ENCODE measurements at regions not wholly inside any gene's neighbourhood (a gene's known extent, or its start where the extent isn't known, plus 50 kb on each side); places are given as distances from the start of the nearest gene placed in this dataset.

GRCh38 chr5:167916261-167916691, 375.2 kb upstream of the WWC1 start:
- no peak for DNase-seq
- Mint-ChIP-seq H3K9me3 (ENCODE audit: low read depth) (no peaks in the 10 kb centered on the region), H3K27me3 (peaks cover 1% of the 10 kb centered on the region), H3K36me3 (ENCODE audit: low read depth) (no peaks in the 10 kb centered on the region), H3K27ac (no peak overlapping the region), H3K4me1 (no peaks in the 10 kb centered on the region), H3K4me3 (no peak overlapping the region)
- ChIA-PET CTCF (no interaction called here), POLR2A (no interaction called here)
- ATAC-seq: no peak
- intact Hi-C loops (cut with DNase I, micrococcal nuclease): no loop called here

- intact Hi-C loops (cut with DNase I, micrococcal nuclease): no loop called here
- no peak for ATAC-seq
- CTCF ChIA-PET: no interaction called here
- DNase-seq: no peak
- Mint-ChIP-seq H3K27me3 (peaks cover 3% of the 10 kb centered on the region), H3K36me3 (ENCODE audit: low read depth) (no peaks in the 10 kb centered on the region), H3K4me3 (no peak overlapping the region), H3K27ac (no peak overlapping the region), H3K9me3 (ENCODE audit: low read depth) (no peaks in the 10 kb centered on the region), H3K4me1 (no peaks in the 10 kb centered on the region)
- POLR2A ChIA-PET: no interaction called here
Measured at GRCh38 chr5:167916706-167917105, 374.7 kb upstream of the WWC1 start.

GRCh38 chr5:167918184-167918812, 373.1 kb upstream of the WWC1 start:
- no peak for DNase-seq
- H3K36me3 Mint-ChIP-seq (ENCODE audit: low read depth): no peaks in the 10 kb centered on the region
- H3K9me3 Mint-ChIP-seq (ENCODE audit: low read depth): no peaks in the 10 kb centered on the region
- ChIA-PET CTCF (no interaction called here), POLR2A (no interaction called here)
- no peak overlapping the region for H3K27ac Mint-ChIP-seq
- intact Hi-C loops (cut with DNase I, micrococcal nuclease): no loop called here
- H3K4me1 Mint-ChIP-seq: no peaks in the 10 kb centered on the region
- no peak for ATAC-seq
- no peak overlapping the region for H3K4me3 Mint-ChIP-seq
- peaks cover 3% of the 10 kb centered on the region for H3K27me3 Mint-ChIP-seq

- H3K4me3 Mint-ChIP-seq: no peak overlapping the region
Measured at GRCh38 chr5:167918813-167919483, 372.5 kb upstream of the WWC1 start.

GRCh38 chr5:167920589-167920988, 370.9 kb upstream of the WWC1 start:
- no peaks in the 10 kb centered on the region for H3K9me3 Mint-ChIP-seq (ENCODE audit: low read depth)
- peaks cover 3% of the 10 kb centered on the region for H3K27me3 Mint-ChIP-seq
- ChIA-PET POLR2A (no interaction called here), CTCF (no interaction called here)
- no peak overlapping the region for H3K4me3 Mint-ChIP-seq
- intact Hi-C loops (cut with DNase I, micrococcal nuclease): no loop called here
- H3K27ac Mint-ChIP-seq: no peak overlapping the region
- H3K4me1 Mint-ChIP-seq: no peaks in the 10 kb centered on the region
- H3K36me3 Mint-ChIP-seq (ENCODE audit: low read depth): no peaks in the 10 kb centered on the region
- DNase-seq: no peak
- ATAC-seq: no peak

More at GRCh38 chr5:167918813-167919483, 372.5 kb upstream of the WWC1 start:
- H3K27me3 Mint-ChIP-seq: peaks cover 3% of the 10 kb centered on the region
- ChIA-PET CTCF (no interaction called here), POLR2A (no interaction called here)
- no peak overlapping the region for H3K27ac Mint-ChIP-seq
- H3K9me3 Mint-ChIP-seq (ENCODE audit: low read depth): no peaks in the 10 kb centered on the region
- H3K4me1 Mint-ChIP-seq: no peaks in the 10 kb centered on the region
- ATAC-seq (no peak), DNase-seq (no peak)
- H3K36me3 Mint-ChIP-seq (ENCODE audit: low read depth): no peaks in the 10 kb centered on the region
- intact Hi-C loops (cut with DNase I, micrococcal nuclease): no loop called here

GRCh38 chr5:167921796-167922195, 369.6 kb upstream of the WWC1 start:
- no peaks in the 10 kb centered on the region for H3K4me1 Mint-ChIP-seq
- CTCF ChIA-PET: no interaction called here
- intact Hi-C loops (cut with DNase I, micrococcal nuclease): no loop called here
- no peaks in the 10 kb centered on the region for H3K9me3 Mint-ChIP-seq (ENCODE audit: low read depth)
- ATAC-seq (no peak), DNase-seq (no peak)
- peaks cover 3% of the 10 kb centered on the region for H3K27me3 Mint-ChIP-seq
- POLR2A ChIA-PET: no interaction called here
- no peak overlapping the region for H3K27ac Mint-ChIP-seq
- H3K4me3 Mint-ChIP-seq: no peak overlapping the region
- H3K36me3 Mint-ChIP-seq (ENCODE audit: low read depth): no peaks in the 10 kb centered on the region

GRCh38 chr5:167923396-167923795, 368.0 kb upstream of the WWC1 start:
- DNase-seq (no peak), ATAC-seq (no peak)
- ChIA-PET POLR2A (no interaction called here), CTCF (no interaction called here)
- Mint-ChIP-seq H3K4me1 (no peaks in the 10 kb centered on the region), H3K9me3 (ENCODE audit: low read depth) (no peaks in the 10 kb centered on the region), H3K4me3 (no peak overlapping the region), H3K36me3 (ENCODE audit: low read depth) (no peaks in the 10 kb centered on the region), H3K27ac (no peak overlapping the region), H3K27me3 (peaks cover 3% of the 10 kb centered on the region)
- intact Hi-C loops (cut with DNase I, micrococcal nuclease): no loop called here

GRCh38 chr5:167929841-167930240, 361.6 kb upstream of the WWC1 start:
- ATAC-seq (no peak), DNase-seq (no peak)
- no peak overlapping the region for H3K27ac Mint-ChIP-seq
- intact Hi-C loops (cut with DNase I, micrococcal nuclease): no loop called here
- no peaks in the 10 kb centered on the region for H3K27me3 Mint-ChIP-seq
- CTCF ChIA-PET: no interaction called here
- no peak overlapping the region for H3K4me3 Mint-ChIP-seq
- POLR2A ChIA-PET: no interaction called here
- H3K36me3 Mint-ChIP-seq (ENCODE audit: low read depth): no peaks in the 10 kb centered on the region
- H3K4me1 Mint-ChIP-seq: no peaks in the 10 kb centered on the region
- H3K9me3 Mint-ChIP-seq (ENCODE audit: low read depth): no peaks in the 10 kb centered on the region

- Mint-ChIP-seq H3K36me3 (ENCODE audit: low read depth) (no peaks in the 10 kb centered on the region), H3K9me3 (ENCODE audit: low read depth) (no peaks in the 10 kb centered on the region), H3K27me3 (no peaks in the 10 kb centered on the region), H3K27ac (no peak overlapping the region), H3K4me1 (no peaks in the 10 kb centered on the region), H3K4me3 (no peak overlapping the region)
- ChIA-PET CTCF (no interaction called here), POLR2A (no interaction called here)
- DNase-seq (no peak), ATAC-seq (no peak)
- intact Hi-C loops (cut with DNase I, micrococcal nuclease): no loop called here
Measured at GRCh38 chr5:167934551-167934971, 356.9 kb upstream of the WWC1 start.

GRCh38 chr5:167936022-167936421, 355.4 kb upstream of the WWC1 start:
- intact Hi-C loops (cut with DNase I, micrococcal nuclease): no loop called here
- ChIA-PET CTCF (no interaction called here), POLR2A (no interaction called here)
- no peak for ATAC-seq
- H3K9me3 Mint-ChIP-seq (ENCODE audit: low read depth): no peaks in the 10 kb centered on the region
- H3K36me3 Mint-ChIP-seq (ENCODE audit: low read depth): no peaks in the 10 kb centered on the region
- no peak overlapping the region for H3K27ac Mint-ChIP-seq
- no peak for DNase-seq
- no peaks in the 10 kb centered on the region for H3K27me3 Mint-ChIP-seq
- no peaks in the 10 kb centered on the region for H3K4me1 Mint-ChIP-seq
- H3K4me3 Mint-ChIP-seq: no peak overlapping the region

GRCh38 chr5:167936944-167937634, 354.4 kb upstream of the WWC1 start:
- H3K27me3 Mint-ChIP-seq: no peaks in the 10 kb centered on the region
- POLR2A ChIA-PET: no interaction called here
- no peaks in the 10 kb centered on the region for H3K9me3 Mint-ChIP-seq (ENCODE audit: low read depth)
- H3K4me3 Mint-ChIP-seq: no peak overlapping the region
- H3K36me3 Mint-ChIP-seq (ENCODE audit: low read depth): no peaks in the 10 kb centered on the region
- H3K27ac Mint-ChIP-seq: no peak overlapping the region
- DNase-seq (no peak), ATAC-seq (no peak)
- CTCF ChIA-PET: interaction anchor here (0.7 kb wide), 1 partner anchor 31 kb away, joined by 5 read pairs; no protein-coding TSS in a partner anchor
- H3K4me1 Mint-ChIP-seq: no peaks in the 10 kb centered on the region
- intact Hi-C loops (cut with DNase I, micrococcal nuclease): no loop called here

- ChIA-PET CTCF (interaction anchor here (0.7 kb wide), 1 partner anchor 32 kb away, joined by 5 read pairs; no protein-coding TSS in a partner anchor), POLR2A (no interaction called here)
- ATAC-seq (no peak), DNase-seq (no peak)
- H3K27ac Mint-ChIP-seq: no peak overlapping the region
- H3K4me3 Mint-ChIP-seq: no peak overlapping the region
- no peaks in the 10 kb centered on the region for H3K4me1 Mint-ChIP-seq
- no peaks in the 10 kb centered on the region for H3K27me3 Mint-ChIP-seq
- no peaks in the 10 kb centered on the region for H3K9me3 Mint-ChIP-seq (ENCODE audit: low read depth)
- intact Hi-C loops (cut with DNase I, micrococcal nuclease): no loop called here
- no peaks in the 10 kb centered on the region for H3K36me3 Mint-ChIP-seq (ENCODE audit: low read depth)
Measured at GRCh38 chr5:167937635-167937998, 353.8 kb upstream of the WWC1 start.
